Stimulated activated naive B cell treated with anti-CD40 and anti-IgM and Interleukin-4, amounts not matched to agents 10 μg/mL and 1 μg/mL and 100 μg/mL, for 72 hours (primary cell): ENCODE measurements at regions not wholly inside any gene's neighbourhood (a gene's known extent, or its start where the extent isn't known, plus 50 kb on each side); places are given as distances from the start of the nearest gene placed in this dataset.

Source experiments
- ATAC-seq, 2 donors: fragments of 150-1000 bp; cut with Tn5 transposase; replicated peaks; 2 replicates each; pipeline ENCODE4 v1.10.0; 2021; ENCODE audit warnings: moderate library complexity in 1 of 2
- DNase-seq: peaks from one replicate; pipeline ENCODE4 v3.0.0; 2021
- H3K27ac Mint-ChIP-seq: one replicate; pipeline ENCODE4 v1.8.0; 2022; ENCODE audit warnings: mild to moderate bottlenecking, mixed read lengths
- H3K27me3 Mint-ChIP-seq, 2 donors: one replicate each; pipeline ENCODE4 v1.8.0; 2022; ENCODE audit warnings: mixed read lengths in 2 of 2
- H3K36me3 Mint-ChIP-seq, 2 donors: one replicate each; pipeline ENCODE4 v1.8.0; 2022; ENCODE audit warnings: mixed read lengths in 2 of 2, mild to moderate bottlenecking in 1 of 2
- H3K4me1 Mint-ChIP-seq, 2 donors: one replicate each; pipeline ENCODE4 v1.8.0; 2022; ENCODE audit warnings: mixed read lengths in 2 of 2, mild to moderate bottlenecking in 1 of 2
- H3K4me3 Mint-ChIP-seq, 2 donors: one replicate each; pipeline ENCODE4 v1.8.0; 2022; ENCODE audit warnings: mild to moderate bottlenecking in 2 of 2, mixed read lengths in 2 of 2, moderate library complexity in 1 of 2
- H3K9me3 Mint-ChIP-seq, 2 donors: one replicate each; pipeline ENCODE4 v1.8.0; 2022; ENCODE audit warnings: mixed read lengths in 2 of 2, mild to moderate bottlenecking in 1 of 2

DNA sequence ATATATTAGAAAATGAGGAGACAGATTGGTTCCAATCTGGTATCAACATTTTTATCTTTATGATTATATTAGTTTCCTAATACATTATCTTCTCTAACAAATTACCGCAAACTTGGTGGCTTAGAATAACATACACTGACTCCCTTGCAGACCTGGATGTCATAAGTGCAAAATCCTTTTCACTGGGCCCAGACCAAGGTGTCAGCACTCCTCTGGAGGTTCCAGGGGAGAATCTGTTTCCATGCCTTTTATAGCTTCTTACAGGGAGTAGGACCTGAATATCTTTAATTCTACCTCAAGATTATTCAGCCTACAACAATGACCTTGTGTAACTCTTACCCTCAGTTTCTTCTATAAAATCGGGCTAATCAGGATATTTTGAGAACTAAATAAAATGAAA, 329.9 kb upstream of the GRM3 start:
- no peaks in the 10 kb centered on the region for H3K36me3 Mint-ChIP-seq
- no peak for ATAC-seq
- DNase-seq: no peak
- H3K27ac Mint-ChIP-seq: no peak overlapping the region
- no peak overlapping the region for H3K4me3 Mint-ChIP-seq
- no peaks in the 10 kb centered on the region for H3K27me3 Mint-ChIP-seq
- no peaks in the 10 kb centered on the region for H3K9me3 Mint-ChIP-seq
- no peaks in the 10 kb centered on the region for H3K4me1 Mint-ChIP-seq

DNA sequence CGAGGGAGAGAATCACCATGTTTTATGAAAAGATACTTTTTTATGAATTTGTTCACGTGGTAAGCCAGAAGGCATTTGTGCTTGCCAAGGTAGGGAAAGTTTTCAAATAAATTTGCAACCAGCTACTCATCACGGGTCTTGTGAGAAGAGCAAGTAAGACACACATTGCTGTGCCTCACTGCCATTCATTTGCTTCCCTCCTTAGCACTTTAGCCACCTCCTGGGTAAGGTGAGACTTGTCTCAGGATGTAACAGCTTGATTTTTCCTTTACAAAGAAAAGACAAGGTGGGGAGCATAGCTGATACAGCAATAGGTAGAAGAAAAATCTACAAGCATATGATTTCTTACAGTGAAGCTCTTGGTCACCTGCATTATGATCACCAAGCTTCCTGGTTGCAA, 342.4 kb upstream of the GRM3 start:
- Mint-ChIP-seq H3K9me3 (no peaks in the 10 kb centered on the region), H3K4me1 (no peaks in the 10 kb centered on the region), H3K27ac (no peak overlapping the region), H3K36me3 (no peaks in the 10 kb centered on the region), H3K4me3 (no peak overlapping the region), H3K27me3 (no peaks in the 10 kb centered on the region)
- ATAC-seq (no peak), DNase-seq (no peak)

DNA sequence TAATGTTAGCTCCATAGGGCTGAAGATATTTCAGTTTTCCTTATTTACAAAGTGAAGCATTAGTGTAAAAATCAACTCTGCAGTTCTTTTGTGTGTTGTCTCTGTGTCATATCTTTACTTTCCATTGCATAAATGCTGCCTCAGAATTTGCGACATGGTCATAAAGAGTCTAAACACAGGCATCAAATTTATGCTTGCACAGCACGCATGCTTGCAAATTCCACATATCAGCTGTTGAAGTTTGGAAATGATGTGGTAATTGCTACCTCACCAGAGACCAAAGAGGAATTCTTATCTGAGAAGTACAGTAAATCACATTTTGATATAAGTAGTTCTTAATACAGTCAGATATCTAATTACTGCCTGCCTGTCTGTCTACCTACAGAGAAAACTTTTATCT, 348.2 kb upstream of the GRM3 start:
- Mint-ChIP-seq H3K9me3 (no peaks in the 10 kb centered on the region), H3K27ac (no peak overlapping the region), H3K4me1 (no peaks in the 10 kb centered on the region), H3K36me3 (no peaks in the 10 kb centered on the region), H3K27me3 (no peaks in the 10 kb centered on the region), H3K4me3 (no peak overlapping the region)
- no peak for ATAC-seq
- DNase-seq: no peak

DNA sequence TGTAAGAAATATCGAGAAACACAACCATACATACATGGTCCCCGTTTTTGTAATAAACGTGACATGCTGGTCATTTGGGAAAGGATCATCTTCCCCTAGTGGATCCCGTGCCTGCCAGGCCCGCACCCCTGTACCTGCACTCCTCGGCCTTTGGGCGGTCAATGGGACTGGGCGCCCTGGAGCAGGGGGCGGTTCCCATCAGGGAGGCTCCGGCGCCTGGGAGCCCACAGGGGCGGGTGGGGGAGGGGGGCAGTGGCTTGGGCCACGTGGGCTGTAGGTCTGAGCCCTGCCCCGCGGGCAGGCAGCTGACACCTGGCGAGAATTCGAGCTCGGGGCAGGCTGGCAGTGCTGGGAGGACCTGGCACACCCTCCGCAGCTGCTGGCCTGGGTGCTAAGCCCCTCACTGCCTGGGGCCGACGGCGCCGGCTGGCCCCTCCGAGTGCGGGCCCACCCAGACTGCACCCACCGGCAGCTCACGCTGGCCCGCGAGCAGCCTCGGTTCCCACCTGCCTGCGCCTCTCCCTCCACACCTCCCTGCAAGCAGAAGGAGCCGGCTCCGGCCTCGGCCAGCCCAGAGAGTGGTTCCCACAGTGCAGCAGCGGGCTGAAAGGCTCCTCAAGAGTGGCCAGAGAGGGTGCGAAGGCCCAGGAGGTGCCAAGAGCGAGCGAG, 361.6 kb upstream of the GRM3 start:
- DNase-seq (no peak), ATAC-seq (no peak)
- Mint-ChIP-seq H3K27ac (no peak overlapping the region), H3K4me1 (no peaks in the 10 kb centered on the region), H3K9me3 (peaks cover 0 to 3% of the 10 kb centered on the region in 2 donors), H3K36me3 (no peaks in the 10 kb centered on the region), H3K27me3 (no peaks in the 10 kb centered on the region), H3K4me3 (no peak overlapping the region)

DNA sequence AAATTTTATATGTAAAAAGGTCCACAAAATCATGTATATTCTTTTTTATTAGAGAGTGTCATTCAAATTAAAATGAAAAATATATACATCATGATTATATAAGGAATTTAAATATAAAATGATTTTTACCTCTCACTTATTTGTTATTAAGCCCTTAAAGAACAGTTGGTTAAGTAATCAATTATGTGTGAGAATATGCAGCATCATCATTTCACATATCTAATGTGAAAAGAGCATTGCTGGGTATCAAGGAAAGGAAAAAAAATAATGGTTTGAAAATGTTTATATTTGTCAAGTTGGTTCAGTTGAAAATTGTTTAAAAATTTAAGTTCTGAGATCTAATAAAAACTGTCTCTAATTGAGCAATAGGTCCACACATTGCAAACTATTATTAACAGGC, 363.6 kb upstream of the GRM3 start:
- H3K27me3 Mint-ChIP-seq: no peaks in the 10 kb centered on the region
- H3K4me1 Mint-ChIP-seq: no peaks in the 10 kb centered on the region
- H3K36me3 Mint-ChIP-seq: no peaks in the 10 kb centered on the region
- ATAC-seq (no peak), DNase-seq (no peak)
- H3K9me3 Mint-ChIP-seq: peaks cover 3% of the 10 kb centered on the region in 2 donors
- no peak overlapping the region for H3K27ac Mint-ChIP-seq
- H3K4me3 Mint-ChIP-seq: no peak overlapping the region

DNA sequence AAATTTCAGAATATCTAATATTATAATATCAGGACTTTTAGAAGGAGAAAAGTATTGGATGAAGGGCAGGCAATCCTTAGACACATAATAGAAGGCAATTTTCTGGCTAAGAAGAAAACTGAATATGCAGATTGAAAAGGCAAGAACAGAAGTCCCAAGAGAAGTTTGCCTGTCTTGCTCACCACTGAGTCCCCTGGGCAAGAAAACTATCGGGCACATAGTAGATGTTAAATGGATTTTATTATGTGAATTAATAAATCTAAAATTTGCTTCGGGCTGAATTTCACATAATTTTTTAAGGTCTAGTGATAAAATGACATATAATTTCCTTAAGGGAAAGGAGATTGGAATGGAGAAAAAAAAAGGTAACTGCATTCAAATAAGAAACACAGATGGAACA, 380.9 kb upstream of the GRM3 start:
- H3K9me3 Mint-ChIP-seq: peaks cover 4 to 16% of the 10 kb centered on the region in 2 donors

DNA sequence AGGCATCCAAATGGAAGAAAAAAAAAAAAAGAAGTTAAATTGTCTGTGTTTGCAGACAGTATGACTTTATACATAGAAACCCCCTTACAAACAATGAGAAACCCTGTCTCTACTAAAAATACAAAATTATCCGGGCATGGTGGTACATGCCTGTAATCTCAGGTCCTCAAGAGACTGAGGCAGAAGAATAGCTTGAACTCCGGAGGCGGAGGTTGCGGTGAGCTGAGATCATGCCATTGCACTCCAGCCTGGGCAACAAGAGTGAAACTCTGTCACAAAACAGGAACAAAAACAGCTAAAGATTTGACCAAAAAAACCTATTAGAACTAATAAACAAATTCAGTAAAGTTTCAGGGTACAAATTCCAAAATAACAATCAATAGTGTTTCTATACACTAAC, 385.8 kb upstream of the GRM3 start:
- H3K4me3 Mint-ChIP-seq: no peak overlapping the region
- H3K4me1 Mint-ChIP-seq: no peaks in the 10 kb centered on the region
- no peaks in the 10 kb centered on the region for H3K36me3 Mint-ChIP-seq
- H3K27me3 Mint-ChIP-seq: no peaks in the 10 kb centered on the region
- no peak for DNase-seq
- no peak for ATAC-seq
- no peak overlapping the region for H3K27ac Mint-ChIP-seq
- peaks cover 7% of the 10 kb centered on the region in 2 donors for H3K9me3 Mint-ChIP-seq

More for the DNA sequence above, 380.9 kb upstream of the GRM3 start:
- DNase-seq (no peak), ATAC-seq (no peak)
- H3K4me1 Mint-ChIP-seq: no peaks in the 10 kb centered on the region
- no peaks in the 10 kb centered on the region for H3K36me3 Mint-ChIP-seq
- H3K27me3 Mint-ChIP-seq: no peaks in the 10 kb centered on the region
- no peak overlapping the region for H3K27ac Mint-ChIP-seq
- no peak overlapping the region for H3K4me3 Mint-ChIP-seq

DNA sequence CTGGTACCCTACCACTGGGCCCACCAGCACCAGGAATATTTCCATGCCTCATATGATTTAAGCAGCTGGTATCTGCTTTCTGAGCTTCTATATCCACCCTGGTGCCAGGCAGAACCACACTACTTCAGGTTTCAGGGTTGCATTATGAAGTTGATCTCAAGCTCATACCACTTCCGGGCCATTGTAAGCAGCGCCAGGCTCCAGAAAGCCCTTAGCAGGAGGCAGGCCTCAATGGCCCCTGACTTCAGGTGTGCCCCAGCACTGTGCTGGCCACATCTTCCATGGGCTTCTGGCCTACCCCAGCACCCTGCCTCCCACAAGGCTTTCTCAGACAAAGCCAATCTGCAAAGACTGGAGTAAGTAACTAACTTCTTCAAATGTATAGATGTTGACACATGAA, 391.3 kb upstream of the GRM3 start:
- DNase-seq (no peak), ATAC-seq (no peak)
- no peaks in the 10 kb centered on the region for H3K27me3 Mint-ChIP-seq
- no peak overlapping the region for H3K4me3 Mint-ChIP-seq
- H3K27ac Mint-ChIP-seq: no peak overlapping the region
- H3K4me1 Mint-ChIP-seq: no peaks in the 10 kb centered on the region
- no peaks in the 10 kb centered on the region for H3K36me3 Mint-ChIP-seq
- peaks cover 5 to 7% of the 10 kb centered on the region in 2 donors for H3K9me3 Mint-ChIP-seq

DNA sequence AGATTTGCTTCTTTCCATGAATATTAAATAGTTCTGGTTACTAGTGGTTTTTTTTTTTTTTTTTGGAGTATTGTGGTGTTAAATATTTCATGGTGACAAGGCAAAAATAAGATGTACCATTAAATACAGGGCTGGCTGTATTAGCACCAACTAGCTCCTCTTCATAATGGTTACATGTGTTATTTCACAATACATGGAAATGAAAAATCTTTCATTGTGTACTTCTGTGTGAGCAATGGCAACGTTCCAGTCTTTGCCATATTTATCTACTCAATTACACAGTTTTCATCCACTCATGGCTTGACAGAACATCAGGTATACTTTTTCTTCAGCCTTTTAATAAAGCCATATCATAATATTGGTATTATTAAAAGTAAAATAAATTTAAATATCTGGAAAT, 394.7 kb upstream of the GRM3 start:
- DNase-seq (no peak), ATAC-seq (no peak)
- Mint-ChIP-seq H3K4me1 (no peaks in the 10 kb centered on the region), H3K9me3 (peaks cover 4 to 7% of the 10 kb centered on the region in 2 donors), H3K36me3 (no peaks in the 10 kb centered on the region), H3K27ac (no peak overlapping the region), H3K27me3 (no peaks in the 10 kb centered on the region), H3K4me3 (no peak overlapping the region)

DNA sequence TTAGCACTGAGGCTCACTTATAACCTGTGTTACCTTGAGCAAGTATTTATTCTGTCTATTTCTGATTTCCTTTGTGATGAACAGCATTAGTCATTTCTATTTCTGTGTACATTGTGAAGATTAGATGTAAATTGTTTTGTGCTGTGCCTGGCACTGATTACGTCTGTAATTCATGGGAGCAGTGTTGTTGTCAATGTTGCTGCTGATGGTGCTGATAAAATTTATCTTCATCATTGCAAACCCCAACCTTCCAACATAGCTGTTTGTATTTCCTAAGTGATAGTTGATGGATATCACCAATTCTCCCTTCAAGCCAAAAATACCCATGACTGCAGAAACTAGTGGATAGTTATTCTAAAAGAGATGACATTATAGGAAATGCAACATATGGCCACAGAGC, 400.5 kb upstream of the GRM3 start:
- peaks cover 3 to 4% of the 10 kb centered on the region in 2 donors for H3K9me3 Mint-ChIP-seq
- no peak overlapping the region for H3K4me3 Mint-ChIP-seq
- H3K4me1 Mint-ChIP-seq: no peaks in the 10 kb centered on the region
- H3K27ac Mint-ChIP-seq: no peak overlapping the region
- no peaks in the 10 kb centered on the region for H3K36me3 Mint-ChIP-seq
- ATAC-seq: no peak
- no peaks in the 10 kb centered on the region for H3K27me3 Mint-ChIP-seq
- no peak for DNase-seq

DNA sequence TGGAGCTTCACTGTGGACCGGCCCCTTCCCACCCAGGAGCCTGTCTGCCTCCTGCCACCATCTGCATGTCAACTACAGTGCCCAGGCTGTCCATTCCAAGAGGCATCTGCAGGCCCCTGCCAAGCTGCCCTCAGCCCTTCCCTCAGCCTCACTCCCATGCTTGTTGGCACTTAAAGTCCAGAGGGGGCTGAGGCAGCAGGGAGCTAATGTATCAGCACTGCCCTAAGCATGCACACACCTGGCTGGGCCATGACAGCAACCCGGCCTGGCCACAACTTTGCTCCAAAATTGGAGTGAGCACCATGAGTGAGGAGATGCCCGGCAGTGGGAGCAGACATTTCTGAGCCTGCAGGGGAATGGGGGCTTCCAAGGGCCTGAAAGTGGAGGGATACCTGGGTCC, 417.5 kb upstream of the GRM3 start:
- Mint-ChIP-seq H3K9me3 (peaks cover 15% of the 10 kb centered on the region in 2 donors), H3K36me3 (no peaks in the 10 kb centered on the region), H3K4me3 (no peak overlapping the region), H3K4me1 (no peaks in the 10 kb centered on the region), H3K27me3 (no peaks in the 10 kb centered on the region), H3K27ac (no peak overlapping the region)
- DNase-seq (no peak), ATAC-seq (no peak)

DNA sequence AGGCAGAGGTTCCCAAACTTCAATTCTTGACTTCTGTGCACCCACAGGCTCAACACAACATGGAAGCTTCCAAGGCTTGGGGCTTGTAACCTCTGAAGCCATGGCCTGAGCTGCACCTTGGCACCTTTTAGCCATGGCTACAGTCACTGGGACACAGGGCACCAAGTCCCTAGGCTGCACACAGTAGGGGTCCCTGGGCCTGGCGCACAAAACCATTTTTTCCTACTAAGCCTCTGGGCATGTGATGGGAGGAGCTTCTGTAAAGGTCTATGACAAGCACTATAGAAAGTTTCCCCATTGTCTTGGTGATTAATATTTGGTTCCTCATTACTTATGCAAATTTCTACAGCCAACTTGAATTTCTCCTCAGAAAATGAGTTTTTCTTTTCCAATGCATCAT, 420.9 kb upstream of the GRM3 start:
- no peaks in the 10 kb centered on the region for H3K27me3 Mint-ChIP-seq
- no peaks in the 10 kb centered on the region for H3K4me1 Mint-ChIP-seq
- DNase-seq (no peak), ATAC-seq (no peak)
- H3K4me3 Mint-ChIP-seq: no peak overlapping the region
- H3K27ac Mint-ChIP-seq: no peak overlapping the region
- H3K36me3 Mint-ChIP-seq: no peaks in the 10 kb centered on the region
- H3K9me3 Mint-ChIP-seq: peaks cover 16% of the 10 kb centered on the region in 2 donors

DNA sequence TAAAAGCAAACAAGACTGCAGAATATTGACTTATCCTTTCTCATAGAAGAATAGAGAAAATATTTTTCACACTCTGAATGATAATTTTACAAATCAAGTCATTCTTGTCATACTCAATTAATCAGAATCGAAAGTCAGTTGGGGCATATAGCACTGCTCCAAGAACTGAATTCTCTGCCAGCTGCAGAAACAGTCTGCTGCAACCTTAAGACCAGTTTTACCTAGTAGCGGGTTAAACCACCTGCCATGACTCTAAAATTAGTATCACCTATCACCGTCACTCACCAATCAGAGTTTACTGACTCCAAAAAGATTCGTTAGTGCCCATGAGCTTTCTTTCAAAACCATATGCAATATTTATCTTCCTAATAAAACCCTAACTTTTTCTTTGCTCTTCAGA, 429.0 kb upstream of the GRM3 start:
- H3K36me3 Mint-ChIP-seq: no peaks in the 10 kb centered on the region
- no peak for ATAC-seq
- DNase-seq: no peak
- H3K27me3 Mint-ChIP-seq: no peaks in the 10 kb centered on the region
- H3K9me3 Mint-ChIP-seq: peaks cover 0 to 1% of the 10 kb centered on the region in 2 donors
- H3K4me3 Mint-ChIP-seq: no peak overlapping the region
- no peak overlapping the region for H3K27ac Mint-ChIP-seq
- H3K4me1 Mint-ChIP-seq: no peaks in the 10 kb centered on the region

DNA sequence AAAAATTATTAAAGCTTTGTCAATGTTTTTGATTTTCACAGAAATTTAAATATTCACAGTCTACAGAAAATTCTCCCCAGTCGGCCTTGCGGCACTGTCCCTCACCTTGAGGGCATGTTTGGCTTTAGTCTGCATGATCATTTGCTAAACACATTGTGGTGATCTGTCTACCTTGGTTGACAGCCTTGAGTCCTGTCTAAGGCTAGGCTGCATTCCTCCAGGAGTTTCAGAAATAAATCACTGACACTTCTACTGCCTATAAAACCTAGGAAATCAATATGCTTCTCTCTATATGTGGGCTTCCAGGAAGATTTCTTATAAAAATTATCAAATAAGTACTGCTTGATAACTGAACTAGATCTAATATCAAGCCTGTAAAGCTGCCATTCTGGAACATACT, 430.7 kb upstream of the GRM3 start:
- no peaks in the 10 kb centered on the region for H3K27me3 Mint-ChIP-seq
- no peaks in the 10 kb centered on the region for H3K36me3 Mint-ChIP-seq
- DNase-seq (no peak), ATAC-seq (no peak)
- peaks cover 0 to 1% of the 10 kb centered on the region in 2 donors for H3K9me3 Mint-ChIP-seq
- no peak overlapping the region for H3K4me3 Mint-ChIP-seq
- H3K27ac Mint-ChIP-seq: no peak overlapping the region
- no peaks in the 10 kb centered on the region for H3K4me1 Mint-ChIP-seq

DNA sequence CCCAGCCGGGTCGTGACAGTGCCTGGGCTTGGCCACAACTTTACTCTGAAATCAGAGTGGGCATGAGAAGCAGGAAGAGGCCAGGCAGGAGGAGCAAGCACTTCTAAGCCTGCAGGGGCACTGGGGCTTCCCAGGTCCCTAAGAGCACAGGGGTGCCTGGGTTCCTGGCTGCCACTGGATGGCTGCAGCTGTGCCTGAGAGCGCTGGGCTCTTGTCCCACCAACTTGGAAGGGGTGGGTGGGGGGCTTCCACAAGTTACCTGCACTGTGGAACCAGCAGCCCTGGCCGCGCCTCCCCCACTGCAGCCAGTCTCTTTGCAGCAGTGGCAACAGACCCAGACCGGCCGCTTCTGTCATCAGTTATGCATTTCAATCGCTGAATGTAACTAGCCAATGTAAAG, 434.7 kb upstream of the GRM3 start:
- no peak overlapping the region for H3K27ac Mint-ChIP-seq
- H3K9me3 Mint-ChIP-seq: peaks cover 1 to 3% of the 10 kb centered on the region in 2 donors
- no peaks in the 10 kb centered on the region for H3K27me3 Mint-ChIP-seq
- H3K36me3 Mint-ChIP-seq: no peaks in the 10 kb centered on the region
- no peak overlapping the region for H3K4me3 Mint-ChIP-seq
- H3K4me1 Mint-ChIP-seq: no peaks in the 10 kb centered on the region
- ATAC-seq: no peak
- DNase-seq: no peak

DNA sequence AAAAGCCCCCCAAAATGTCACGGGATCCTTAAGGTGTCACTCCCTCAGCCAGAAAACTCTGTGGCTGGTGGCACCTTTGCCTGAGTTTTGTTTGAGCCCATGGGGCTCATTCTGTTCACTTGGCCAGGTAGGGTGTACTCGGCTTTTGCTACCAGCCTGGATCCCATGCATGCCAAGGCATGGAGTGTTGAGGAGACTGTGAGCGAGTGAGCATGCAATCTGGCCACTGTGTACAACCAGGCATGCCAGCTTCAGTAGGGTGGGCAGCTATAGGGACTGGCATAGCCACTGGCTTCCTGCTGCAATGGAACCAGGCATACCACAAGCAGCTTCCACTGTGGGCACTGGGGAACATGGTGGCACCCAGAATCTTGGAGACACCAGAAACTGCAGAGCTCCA, 436.0 kb upstream of the GRM3 start:
- DNase-seq (no peak), ATAC-seq (peak in 1 of 2 donors; percentile 19)
- Mint-ChIP-seq H3K4me1 (no peaks in the 10 kb centered on the region), H3K4me3 (no peak overlapping the region), H3K9me3 (peaks cover 1 to 3% of the 10 kb centered on the region in 2 donors), H3K27ac (no peak overlapping the region), H3K36me3 (no peaks in the 10 kb centered on the region), H3K27me3 (no peaks in the 10 kb centered on the region)
